ENCODE measurements at regions not wholly inside any gene's neighbourhood (a gene's known extent, or its start where the extent isn't known, plus 50 kb on each side); places are given as distances from the start of the nearest gene placed in this dataset.
A peak's percentile ranks its signal among the peaks of the same experiment; 100 is the strongest.

GRCh38 chr13:26985285-26985878 is 186.2 kb downstream of the USP12 start:
- peak; percentile 76 for DNase-seq (ENCODE audit: low spot score)
- in situ Hi-C loops (cut with MboI; ENCODE audit: low sequenced_read_pairs, unreplicated experiment): loop anchor here (10.0 kb wide), 2 partner anchors 289 to 359 kb away; partner anchors contain the start of gene RASL11A
- TF ChIP-seq CTCF (IDR thresholded peaks at IDR 0.05; ENCODE audit: borderline replicate concordance, control extremely low read depth, extremely low read depth, insufficient read depth, missing control alignments): peak; percentile 71

- in situ Hi-C loops (cut with MboI; ENCODE audit: low sequenced_read_pairs, unreplicated experiment): loop anchor here (10.0 kb wide), 2 partner anchors 290 to 360 kb away; partner anchors contain the start of gene RASL11A
- TF ChIP-seq CTCF (IDR thresholded peaks at IDR 0.05; ENCODE audit: borderline replicate concordance, control extremely low read depth, extremely low read depth, insufficient read depth, missing control alignments): no peak
Measured at GRCh38 chr13:26984337-26984736, 187.3 kb downstream of the USP12 start.

GRCh38 chr13:26983543-26984320 is 187.9 kb downstream of the USP12 start:
- no peak for TF ChIP-seq CTCF (IDR thresholded peaks at IDR 0.05; ENCODE audit: borderline replicate concordance, control extremely low read depth, extremely low read depth, insufficient read depth, missing control alignments)
- no peak for DNase-seq (ENCODE audit: low spot score)
- in situ Hi-C loops (cut with MboI; ENCODE audit: low sequenced_read_pairs, unreplicated experiment): loop anchor here (10.0 kb wide), 2 partner anchors 291 to 361 kb away; partner anchors contain the start of gene RASL11A

More at GRCh38 chr13:26984337-26984736, 187.3 kb downstream of the USP12 start:
- DNase-seq (ENCODE audit: low spot score): no peak

- in situ Hi-C loops (cut with MboI; ENCODE audit: low sequenced_read_pairs, unreplicated experiment): loop anchor here (10.0 kb wide), 2 partner anchors 294 to 364 kb away; partner anchors contain the start of gene RASL11A
Measured at GRCh38 chr13:26980099-26981031, 191.2 kb downstream of the USP12 start.

GRCh38 chr13:26979334-26979733 is 192.3 kb downstream of the USP12 start:
- DNase-seq (ENCODE audit: low spot score): no peak
- no peak for TF ChIP-seq CTCF (IDR thresholded peaks at IDR 0.05; ENCODE audit: borderline replicate concordance, control extremely low read depth, extremely low read depth, insufficient read depth, missing control alignments)
- in situ Hi-C loops (cut with MboI; ENCODE audit: low sequenced_read_pairs, unreplicated experiment): no loop called here

More at GRCh38 chr13:26980099-26981031, 191.2 kb downstream of the USP12 start:
- no peak for DNase-seq (ENCODE audit: low spot score)
- no peak for TF ChIP-seq CTCF (IDR thresholded peaks at IDR 0.05; ENCODE audit: borderline replicate concordance, control extremely low read depth, extremely low read depth, insufficient read depth, missing control alignments)

Data from GM13976 (cell line).